Lower leg skin (tissue), 3 donors: ENCODE measurements at regions not wholly inside any gene's neighbourhood (a gene's known extent, or its start where the extent isn't known, plus 50 kb on each side); places are given as distances from the start of the nearest gene placed in this dataset.

Source experiments
- POLR2A ChIP-seq, 2 donors: fragments of 450-650 bp; IDR thresholded peaks; one replicate each; pipeline ENCODE4 v1.6.1; 2016 to 2017; ENCODE audit warnings: antibody characterized with exemption in 2 of 2, mild to moderate bottlenecking in 1 of 2, moderate library complexity in 1 of 2
- TF ChIP-seq, protein P1 (sequence below), 3 donors: fragments of 450-650 bp; IDR thresholded peaks; one replicate each; pipeline ENCODE4 v1.5.1; 2016; ENCODE audit warnings: antibody characterized with exemption in 3 of 3, mild to moderate bottlenecking in 3 of 3, moderate library complexity in 2 of 3

DNA sequence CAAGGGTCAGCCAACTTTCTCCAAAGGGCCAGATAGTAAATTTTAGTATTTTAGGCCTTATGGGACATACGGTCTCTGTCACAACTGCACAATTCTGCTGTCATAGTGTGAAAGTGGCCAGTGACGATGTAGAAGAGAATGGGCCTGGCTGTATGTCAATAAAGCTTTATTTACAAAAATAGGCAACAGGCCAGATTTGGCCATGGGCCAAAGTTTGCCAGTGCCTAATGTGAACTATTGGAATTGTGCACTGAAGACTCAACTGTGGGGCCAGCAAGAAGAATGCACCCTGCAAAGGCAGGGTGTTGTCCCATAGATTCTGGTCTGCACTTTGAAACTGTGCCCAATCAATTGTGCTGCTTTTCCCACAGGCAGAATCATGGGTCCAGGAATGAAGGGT, 69.4 kb upstream of the PRR23E start:
- no peak for TF ChIP-seq POLR2A (IDR thresholded peaks at IDR 0.05)
- TF ChIP-seq, protein P1, sequence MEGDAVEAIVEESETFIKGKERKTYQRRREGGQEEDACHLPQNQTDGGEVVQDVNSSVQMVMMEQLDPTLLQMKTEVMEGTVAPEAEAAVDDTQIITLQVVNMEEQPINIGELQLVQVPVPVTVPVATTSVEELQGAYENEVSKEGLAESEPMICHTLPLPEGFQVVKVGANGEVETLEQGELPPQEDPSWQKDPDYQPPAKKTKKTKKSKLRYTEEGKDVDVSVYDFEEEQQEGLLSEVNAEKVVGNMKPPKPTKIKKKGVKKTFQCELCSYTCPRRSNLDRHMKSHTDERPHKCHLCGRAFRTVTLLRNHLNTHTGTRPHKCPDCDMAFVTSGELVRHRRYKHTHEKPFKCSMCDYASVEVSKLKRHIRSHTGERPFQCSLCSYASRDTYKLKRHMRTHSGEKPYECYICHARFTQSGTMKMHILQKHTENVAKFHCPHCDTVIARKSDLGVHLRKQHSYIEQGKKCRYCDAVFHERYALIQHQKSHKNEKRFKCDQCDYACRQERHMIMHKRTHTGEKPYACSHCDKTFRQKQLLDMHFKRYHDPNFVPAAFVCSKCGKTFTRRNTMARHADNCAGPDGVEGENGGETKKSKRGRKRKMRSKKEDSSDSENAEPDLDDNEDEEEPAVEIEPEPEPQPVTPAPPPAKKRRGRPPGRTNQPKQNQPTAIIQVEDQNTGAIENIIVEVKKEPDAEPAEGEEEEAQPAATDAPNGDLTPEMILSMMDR (IDR thresholded peaks at IDR 0.05), result no peak
